ENCODE measurements at regions not wholly inside any gene's neighbourhood (a gene's known extent, or its start where the extent isn't known, plus 50 kb on each side); places are given as distances from the start of the nearest gene placed in this dataset.
"Not testable (repeated sequence)": the region's sequence is repeated elsewhere in the genome, so short reads cannot be mapped to it uniquely, and the experiment has no call there.

DNA sequence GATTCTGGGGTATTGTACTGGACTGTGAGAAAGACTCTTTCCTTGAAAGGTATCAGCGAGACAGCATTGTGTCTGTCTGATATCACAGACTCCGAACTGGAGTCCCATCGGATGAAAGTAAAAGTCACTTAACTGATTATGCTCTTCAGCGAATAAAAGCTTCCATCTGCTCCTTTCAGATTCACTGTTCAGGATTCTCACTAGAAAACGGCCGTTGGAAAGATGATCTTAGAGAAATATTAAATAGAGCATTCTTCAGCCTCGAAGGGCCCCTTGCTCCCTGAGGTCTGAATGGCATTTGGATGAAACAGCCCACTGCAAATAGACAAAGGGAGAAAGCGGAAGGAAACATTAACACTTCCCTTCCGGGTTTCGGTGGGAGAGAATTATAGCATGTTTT lies 416.2 kb upstream of the PRKX start:
- DNase-seq (ENCODE audit: low read depth) = no peak

GRCh38 chrX:4118666-4119530 lies 405.4 kb upstream of the PRKX start:
- DNase-seq (ENCODE audit: low read depth) = no peak

GRCh38 chrX:4110964-4111363 lies 397.5 kb upstream of the PRKX start:
- DNase-seq (ENCODE audit: low read depth) = no peak

GRCh38 chrX:4094926-4095325 lies 381.5 kb upstream of the PRKX start:
- DNase-seq (ENCODE audit: low read depth) = no peak

GRCh38 chrX:4091046-4091760 lies 377.8 kb upstream of the PRKX start:
- no peak for DNase-seq (ENCODE audit: low read depth)

GRCh38 chrX:4059893-4060292 lies 346.4 kb upstream of the PRKX start:
- DNase-seq (ENCODE audit: low read depth) = no peak

- no peak for DNase-seq (ENCODE audit: low read depth)
Observed at GRCh38 chrX:4043951-4044350, 330.5 kb upstream of the PRKX start.

DNA sequence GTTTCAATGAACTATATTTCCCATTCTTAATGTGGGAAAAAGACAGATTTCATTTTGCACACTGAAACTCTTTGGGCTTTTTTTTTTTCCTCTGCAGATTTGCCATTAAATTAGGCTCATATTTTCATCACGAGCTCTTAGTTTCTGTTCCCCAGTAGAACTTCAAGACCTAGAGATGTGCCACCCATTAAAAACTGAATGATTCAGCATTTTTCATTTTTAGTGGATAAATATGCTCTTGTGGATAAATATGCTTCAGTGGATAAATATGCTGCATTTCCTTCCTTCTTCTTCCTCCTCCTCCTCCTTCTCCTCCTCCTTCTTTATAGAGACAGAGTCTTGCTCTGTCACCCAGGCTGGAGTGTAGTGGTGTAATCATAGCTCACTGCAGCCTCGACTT lies 322.4 kb upstream of the PRKX start:
- no peak for DNase-seq (ENCODE audit: low read depth)

DNA sequence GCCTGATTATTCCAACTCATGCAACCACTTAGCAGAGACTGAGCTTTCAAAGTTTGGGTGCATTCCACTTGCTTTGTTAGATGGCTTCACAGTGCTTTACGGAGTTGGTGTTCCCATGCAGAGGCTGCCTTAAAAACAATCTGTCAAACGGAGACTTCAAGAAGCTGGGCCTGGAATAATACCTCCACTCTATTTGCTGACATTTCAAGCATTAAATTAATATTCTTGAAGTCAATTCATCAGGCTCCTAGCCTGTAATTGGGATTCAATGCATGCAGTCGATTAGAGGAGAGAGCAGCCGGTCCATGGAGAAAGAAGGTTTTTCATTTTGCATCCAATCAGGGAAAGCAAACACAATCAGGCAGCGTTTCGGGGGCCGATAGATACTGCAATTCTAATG lies 314.7 kb upstream of the PRKX start:
- no peak for DNase-seq (ENCODE audit: low read depth)

DNA sequence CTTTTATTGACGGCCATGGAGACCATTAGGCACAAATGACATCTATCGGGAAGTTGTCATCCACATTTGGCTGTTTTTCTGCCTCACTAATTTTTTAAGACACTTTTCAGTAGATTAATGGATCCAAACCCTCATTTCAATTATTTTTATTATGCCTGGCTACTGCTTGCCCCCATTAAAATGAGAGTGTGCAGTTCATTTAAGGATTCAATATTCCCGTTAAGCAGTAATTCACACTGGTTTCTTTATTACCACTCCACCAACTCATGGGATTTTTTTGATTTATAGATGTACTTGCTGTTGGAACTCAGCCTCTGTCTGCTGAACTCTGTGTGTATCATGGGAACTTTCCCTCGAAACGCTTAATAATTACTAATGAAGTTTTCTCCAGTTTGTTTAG lies 291.8 kb upstream of the PRKX start:
- no peak for DNase-seq (ENCODE audit: low read depth)

DNA sequence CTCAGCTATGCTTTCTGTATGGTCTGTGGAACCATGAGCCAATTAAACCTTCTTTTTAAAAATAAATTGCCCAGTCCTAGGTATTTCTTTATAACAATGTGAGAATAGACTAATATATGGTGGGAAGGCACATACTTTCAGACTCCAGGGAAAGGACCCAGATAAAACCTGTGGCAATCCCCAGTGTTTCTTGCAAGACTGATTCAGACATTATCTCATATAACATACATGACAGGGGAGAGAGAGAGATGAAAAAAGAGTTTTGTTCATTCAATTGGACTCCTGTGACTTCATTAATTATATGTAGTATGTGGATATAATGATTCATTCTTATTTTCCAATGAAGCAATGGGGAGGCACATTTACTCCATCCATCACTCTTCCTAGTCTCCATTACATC lies 291.4 kb upstream of the PRKX start:
- no peak for DNase-seq (ENCODE audit: low read depth)

GRCh38 chrX:3994315-3994714 lies 280.9 kb upstream of the PRKX start:
- no peak for DNase-seq (ENCODE audit: low read depth)

GRCh38 chrX:3990569-3990968 lies 277.1 kb upstream of the PRKX start:
- no peak for DNase-seq (ENCODE audit: low read depth)

GRCh38 chrX:3972104-3972858 lies 258.8 kb upstream of the PRKX start:
- DNase-seq (ENCODE audit: low read depth) = not testable (repeated sequence)

DNA sequence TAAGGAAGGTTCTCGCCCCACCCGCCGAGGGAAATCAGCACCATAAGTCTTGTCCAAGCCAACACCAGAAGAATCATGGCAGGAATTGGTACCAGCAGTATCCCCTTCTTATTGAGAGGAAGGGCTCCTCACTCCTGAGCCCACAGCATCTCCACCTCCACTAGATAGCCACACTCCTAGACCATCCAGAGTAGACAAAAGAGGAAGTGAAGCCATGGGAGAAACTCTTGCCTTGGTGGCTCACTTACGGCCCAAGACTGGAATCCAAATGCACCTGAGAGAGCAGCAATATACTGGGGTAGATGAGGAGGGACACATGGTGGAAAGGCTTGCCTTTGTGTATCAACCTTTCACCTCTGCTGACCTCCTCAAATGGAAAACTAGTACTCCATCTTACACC lies 255.3 kb upstream of the PRKX start:
- no peak for DNase-seq (ENCODE audit: low read depth)

DNA sequence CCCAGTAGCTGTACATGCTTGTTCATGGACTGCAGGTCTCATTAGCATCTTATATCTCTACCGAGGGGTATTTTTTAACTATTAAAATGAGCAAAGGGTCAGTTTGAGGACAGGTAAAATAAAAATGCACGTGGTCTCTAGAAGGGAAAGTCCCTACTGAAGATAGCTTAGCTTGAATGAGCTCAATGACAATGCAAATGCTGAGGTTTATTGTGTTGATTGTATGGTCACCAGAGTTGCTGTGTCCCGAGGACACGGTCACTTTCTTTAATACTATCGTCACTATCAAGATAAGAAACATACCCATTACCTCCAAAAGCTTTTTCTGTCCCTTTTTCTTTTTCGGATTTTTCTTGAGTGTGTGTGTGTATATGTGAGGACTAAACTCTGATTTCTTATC lies 250.5 kb upstream of the PRKX start:
- no peak for DNase-seq (ENCODE audit: low read depth)

DNA sequence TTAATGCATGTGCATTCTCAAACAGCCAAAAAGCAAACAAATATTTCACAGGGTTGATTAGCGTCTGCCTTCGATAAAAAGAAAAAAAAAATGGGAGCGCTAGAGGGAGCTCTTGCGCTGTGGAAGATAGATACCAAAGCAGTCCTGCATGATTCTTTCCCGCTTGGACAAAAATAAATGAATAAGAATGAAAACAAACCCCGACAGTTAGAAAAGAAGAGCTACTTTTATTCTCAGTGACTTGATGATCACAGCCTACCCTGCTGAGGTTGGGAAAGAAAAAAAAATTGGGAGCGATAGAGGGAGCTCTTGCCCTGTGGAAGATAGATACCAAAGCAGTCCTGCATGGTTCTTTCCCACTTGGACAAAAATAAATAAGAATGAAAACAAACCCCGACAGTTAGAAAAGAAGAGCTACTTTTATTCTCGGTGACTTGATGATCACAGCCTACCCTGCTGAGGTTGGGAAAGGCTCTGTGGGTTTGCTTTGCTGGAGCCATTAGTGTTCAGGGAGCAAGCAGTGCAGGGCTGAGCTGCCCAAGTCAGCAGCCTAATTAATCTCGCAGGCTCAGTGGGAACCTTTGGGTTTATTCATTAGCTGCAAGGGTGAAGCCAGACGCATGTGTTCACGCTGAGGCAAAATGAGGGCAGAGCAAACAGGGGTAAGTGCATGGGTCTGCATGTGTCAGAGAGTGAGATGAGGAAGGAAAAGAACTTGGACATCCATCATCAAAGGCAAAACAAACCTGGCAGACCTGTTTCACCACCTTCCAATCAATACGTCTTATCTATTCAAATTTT lies 249.3 kb upstream of the PRKX start:
- DNase-seq (ENCODE audit: low read depth) = peak; percentile 13

DNA sequence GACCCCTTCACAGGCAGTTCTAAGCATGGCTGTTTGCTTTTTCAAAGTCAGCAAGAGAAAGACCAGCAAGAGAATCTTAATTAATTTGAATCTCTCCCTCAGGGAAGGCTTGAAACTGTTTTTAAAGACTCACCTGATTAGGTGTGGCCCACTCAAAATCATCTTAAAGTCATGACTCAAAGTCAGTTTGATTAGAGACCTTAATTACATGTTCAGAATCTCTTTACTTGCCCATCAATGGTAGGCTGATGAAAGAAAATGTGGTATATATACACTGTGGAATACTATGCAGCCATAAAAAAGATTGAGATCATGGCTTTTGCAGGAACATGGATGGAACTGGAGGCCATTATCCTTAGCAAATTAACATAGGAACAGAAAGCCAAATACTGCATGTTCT lies 247.5 kb upstream of the PRKX start:
- DNase-seq (ENCODE audit: low read depth) = no peak

DNA sequence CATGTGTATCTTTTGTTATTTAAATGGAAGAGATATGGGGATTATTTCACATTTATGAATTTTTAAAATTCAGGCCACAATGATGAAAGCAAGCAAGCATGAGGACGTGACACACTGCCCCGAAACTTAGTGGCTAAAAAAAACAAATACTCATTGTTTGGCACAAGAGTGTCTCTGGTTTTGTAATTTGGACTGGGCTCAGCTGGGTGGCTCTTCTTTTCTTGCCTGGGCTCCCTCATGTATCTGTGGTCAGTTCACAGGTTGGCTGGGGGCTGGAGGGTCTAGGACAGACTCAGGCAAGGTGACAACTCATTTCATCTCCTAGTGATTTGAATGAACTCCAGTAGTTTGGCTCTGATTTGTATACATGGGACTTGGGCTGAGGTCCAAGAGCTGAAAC lies 238.4 kb upstream of the PRKX start:
- no peak for DNase-seq (ENCODE audit: low read depth)

DNA sequence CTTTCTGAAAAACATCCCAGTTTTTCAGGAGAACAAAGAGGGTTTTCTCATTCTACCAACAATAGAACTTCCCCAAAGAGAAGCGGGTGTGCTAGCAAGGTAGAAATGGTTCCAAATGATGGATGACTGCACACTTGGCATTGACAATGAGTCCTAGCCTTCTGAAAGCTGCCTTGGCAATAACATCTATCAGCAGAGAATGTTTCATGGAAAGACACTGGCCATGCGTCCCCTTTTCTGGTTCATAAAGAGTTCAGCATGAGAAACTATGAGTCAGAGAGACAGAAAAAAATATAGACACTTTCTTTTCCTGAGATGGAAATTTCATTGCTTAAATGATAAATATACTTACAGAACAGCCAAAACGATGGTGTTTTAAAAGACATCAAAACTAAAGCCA lies 236.9 kb upstream of the PRKX start:
- no peak for DNase-seq (ENCODE audit: low read depth)

DNA sequence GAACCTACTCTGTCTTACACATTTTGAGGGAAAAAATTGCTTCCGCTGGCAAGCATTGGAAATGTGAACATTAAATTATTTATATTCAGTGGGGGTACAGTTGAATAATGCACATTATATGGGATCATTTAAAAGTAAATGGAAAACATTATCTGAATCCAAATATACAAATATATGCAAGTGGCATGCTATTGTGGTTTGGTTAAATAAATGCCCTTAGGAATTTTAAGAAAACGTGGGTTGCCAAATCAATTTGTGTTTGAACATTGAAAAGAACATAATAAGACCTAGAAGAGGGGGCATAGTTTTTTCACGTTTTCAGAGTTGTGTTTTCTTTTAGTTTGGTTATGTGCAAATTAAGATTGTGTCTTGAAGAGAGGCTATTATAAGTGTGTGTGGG lies 230.5 kb upstream of the PRKX start:
- DNase-seq (ENCODE audit: low read depth) = no peak
